Smooth muscle cell (in vitro differentiated cells): ENCODE measurements at regions not wholly inside any gene's neighbourhood (a gene's known extent, or its start where the extent isn't known, plus 50 kb on each side); places are given as distances from the start of the nearest gene placed in this dataset.
A peak's percentile ranks its signal among the peaks of the same experiment; 100 is the strongest.

Source experiments
- DNase-seq: peaks from one replicate; lab custom pipeline; 2025; ENCODE audit not compliant: unreplicated experiment; lab: John Stamatoyannopoulos, UW
- H2AFZ ChIP-seq: fragments of 200-600 bp; sonication (generic); 2 replicates; pipeline ENCODE4 v1.6.0; 2016; ENCODE audit warnings: antibody characterized with exemption, low read depth, mild to moderate bottlenecking
- H3F3A ChIP-seq: fragments of 200-600 bp; sonication (generic); 2 replicates; pipeline ENCODE4 v1.6.0; 2017; ENCODE audit warnings: antibody characterized with exemption, low read depth
- H3K27ac ChIP-seq: fragments of 200-600 bp; sonication (generic); 2 replicates; pipeline ENCODE4 v1.5.1; 2016; ENCODE audit warnings: low read depth, mild to moderate bottlenecking
- H3K27me3 ChIP-seq: fragments of 200-600 bp; sonication (generic); 2 replicates; pipeline ENCODE4 v1.6.1; 2016; ENCODE audit warnings: low read depth, mild to moderate bottlenecking
- H3K36me3 ChIP-seq: fragments of 200-600 bp; sonication (generic); 2 replicates; pipeline ENCODE4 v1.5.1; 2016; ENCODE audit warnings: low read depth
- H3K4me1 ChIP-seq: fragments of 200-600 bp; sonication (generic); 2 replicates; pipeline ENCODE4 v1.5.1; 2016; ENCODE audit warnings: low read depth
- H3K4me2 ChIP-seq: fragments of 200-600 bp; sonication (generic); 2 replicates; pipeline ENCODE4 v1.6.0; 2016; ENCODE audit warnings: mild to moderate bottlenecking
- H3K4me3 ChIP-seq: fragments of 200-600 bp; sonication (generic); 2 replicates; pipeline ENCODE4 v1.5.1; 2016; ENCODE audit warnings: mild to moderate bottlenecking
- H3K79me2 ChIP-seq: fragments of 200-600 bp; sonication (generic); 2 replicates; pipeline ENCODE4 v1.6.0; 2016; ENCODE audit warnings: low read depth, mild to moderate bottlenecking
- H3K9ac ChIP-seq: fragments of 200-600 bp; sonication (generic); 2 replicates; pipeline ENCODE4 v1.6.0; 2016; ENCODE audit warnings: low read depth
- H3K9me3 ChIP-seq: fragments of 200-600 bp; sonication (generic); replicated peaks from 2 replicates; pipeline ENCODE4 v1.5.1; 2016; ENCODE audit warnings: low read depth
- H4K20me1 ChIP-seq: fragments of 200-600 bp; sonication (generic); 2 replicates; pipeline ENCODE4 v1.6.0; 2016; ENCODE audit warnings: low read depth
- WGBS: methylation state at CpG from one replicate; pipeline ENCODE4 v1.1.7; 2016; ENCODE audit warnings: low lambda C conversion rate; 5-methylcytosine and 5-hydroxymethylcytosine counted together
- TF ChIP-seq, protein P1 (sequence below): fragments of 200-600 bp; sonication (generic); IDR thresholded peaks from 2 replicates; pipeline ENCODE4 v1.5.1; 2017; ENCODE audit warnings: borderline replicate concordance, mild to moderate bottlenecking, antibody characterized with exemption; ENCODE audit not compliant: insufficient read depth, poor library complexity, severe bottlenecking

DNA sequence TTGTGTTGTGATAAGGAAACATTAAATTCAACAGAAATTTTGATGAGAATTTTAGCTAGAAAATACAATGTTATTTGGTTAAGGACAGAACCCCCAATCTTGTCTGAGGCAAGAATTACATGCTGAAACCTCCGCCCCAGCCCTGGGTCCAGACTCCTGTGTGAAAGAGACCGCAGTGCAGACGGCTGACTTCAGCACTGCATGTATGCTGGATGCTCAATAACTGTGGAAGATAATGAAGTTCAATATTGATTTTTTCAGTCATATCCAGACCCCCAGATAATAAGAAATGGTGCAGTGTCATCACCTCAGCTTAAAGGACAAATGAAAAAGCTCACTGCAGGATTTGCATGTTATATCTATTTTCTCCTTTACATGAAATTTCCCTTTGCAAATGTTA is 188.3 kb upstream of the CNTN4 start:
- H3K4me1 ChIP-seq = no peaks in the 10 kb centered on the region
- no peak overlapping the region for H2AFZ ChIP-seq
- WGBS = 97% methylated on average over 3 of the region's 3 CpGs
- TF ChIP-seq, protein P1, sequence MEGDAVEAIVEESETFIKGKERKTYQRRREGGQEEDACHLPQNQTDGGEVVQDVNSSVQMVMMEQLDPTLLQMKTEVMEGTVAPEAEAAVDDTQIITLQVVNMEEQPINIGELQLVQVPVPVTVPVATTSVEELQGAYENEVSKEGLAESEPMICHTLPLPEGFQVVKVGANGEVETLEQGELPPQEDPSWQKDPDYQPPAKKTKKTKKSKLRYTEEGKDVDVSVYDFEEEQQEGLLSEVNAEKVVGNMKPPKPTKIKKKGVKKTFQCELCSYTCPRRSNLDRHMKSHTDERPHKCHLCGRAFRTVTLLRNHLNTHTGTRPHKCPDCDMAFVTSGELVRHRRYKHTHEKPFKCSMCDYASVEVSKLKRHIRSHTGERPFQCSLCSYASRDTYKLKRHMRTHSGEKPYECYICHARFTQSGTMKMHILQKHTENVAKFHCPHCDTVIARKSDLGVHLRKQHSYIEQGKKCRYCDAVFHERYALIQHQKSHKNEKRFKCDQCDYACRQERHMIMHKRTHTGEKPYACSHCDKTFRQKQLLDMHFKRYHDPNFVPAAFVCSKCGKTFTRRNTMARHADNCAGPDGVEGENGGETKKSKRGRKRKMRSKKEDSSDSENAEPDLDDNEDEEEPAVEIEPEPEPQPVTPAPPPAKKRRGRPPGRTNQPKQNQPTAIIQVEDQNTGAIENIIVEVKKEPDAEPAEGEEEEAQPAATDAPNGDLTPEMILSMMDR = no peak
- H3K27me3 ChIP-seq = peaks cover 4% of the 10 kb centered on the region
- no peaks in the 10 kb centered on the region for H3F3A ChIP-seq
- H3K79me2 ChIP-seq = no peaks in the 10 kb centered on the region
- no peaks in the 10 kb centered on the region for H3K9me3 ChIP-seq
- H3K4me2 ChIP-seq = no peak overlapping the region
- no peak for DNase-seq
- H4K20me1 ChIP-seq = no peaks in the 10 kb centered on the region
- no peak overlapping the region for H3K9ac ChIP-seq
- no peak overlapping the region for H3K4me3 ChIP-seq
- H3K36me3 ChIP-seq = no peaks in the 10 kb centered on the region
- H3K27ac ChIP-seq = no peak overlapping the region

DNA sequence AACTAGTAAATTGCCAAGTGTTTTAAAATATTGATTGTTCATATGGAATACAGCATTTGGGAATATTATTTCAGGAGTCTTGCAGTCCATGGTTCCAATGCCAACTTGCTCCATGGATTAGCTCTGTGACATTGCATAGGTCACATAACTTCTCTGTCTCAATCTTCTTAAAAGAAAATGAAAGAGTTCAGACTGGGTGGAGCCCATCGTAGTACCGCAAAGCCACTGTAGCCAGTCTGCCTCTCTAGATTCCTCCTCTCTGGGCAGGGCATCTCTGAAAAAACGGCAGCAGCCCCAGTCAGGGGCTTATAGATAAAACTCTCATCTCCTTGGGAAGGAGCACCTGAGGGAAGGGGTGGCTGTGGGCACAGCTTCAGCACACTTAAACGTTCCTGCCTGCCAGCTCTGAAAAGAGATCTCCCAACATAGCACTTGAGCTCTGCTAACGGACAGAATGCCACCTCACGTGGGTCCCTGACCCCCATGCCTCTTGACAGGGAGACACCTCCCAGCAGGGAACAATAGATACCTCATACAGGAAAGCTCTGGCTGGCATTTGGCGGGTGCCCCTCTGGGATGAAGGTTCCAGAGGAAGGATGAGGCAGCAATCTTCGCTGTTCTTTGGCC is 168.8 kb upstream of the CNTN4 start:
- Histone ChIP-seq H3F3A (no peaks in the 10 kb centered on the region), H4K20me1 (no peaks in the 10 kb centered on the region), H2AFZ (no peak overlapping the region), H3K36me3 (no peaks in the 10 kb centered on the region), H3K27ac (no peak overlapping the region), H3K4me2 (no peak overlapping the region), H3K9ac (no peak overlapping the region), H3K9me3 (no peaks in the 10 kb centered on the region), H3K27me3 (no peaks in the 10 kb centered on the region), H3K4me3 (no peak overlapping the region), H3K4me1 (no peaks in the 10 kb centered on the region), H3K79me2 (no peaks in the 10 kb centered on the region)
- DNase-seq = no peak
- 83% methylated on average over 8 of the region's 8 CpGs for WGBS
- TF ChIP-seq, protein P1 = no peak

DNA sequence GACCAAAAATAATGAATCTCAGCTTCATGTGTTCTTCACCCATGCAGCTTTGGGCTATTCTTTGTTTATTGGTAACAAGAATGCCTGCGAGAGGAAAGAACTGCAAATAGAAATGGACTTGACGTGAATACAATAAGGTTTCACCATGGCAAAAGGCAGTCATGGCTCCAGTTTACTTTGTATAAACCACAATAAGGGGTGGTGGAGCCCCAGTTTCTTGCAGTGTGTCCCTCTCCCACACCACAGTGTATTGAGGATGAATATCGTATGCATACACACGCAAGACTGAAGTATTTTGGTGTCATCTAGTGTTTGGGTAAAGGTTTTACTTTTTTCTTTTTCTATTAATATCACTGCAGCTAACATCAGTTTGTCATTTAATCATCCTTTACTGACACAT is 159.7 kb upstream of the CNTN4 start:
- no peak overlapping the region for H2AFZ ChIP-seq
- DNase-seq = no peak
- TF ChIP-seq, protein P1 = no peak
- H3K27me3 ChIP-seq = no peaks in the 10 kb centered on the region
- no peaks in the 10 kb centered on the region for H3K36me3 ChIP-seq
- no peaks in the 10 kb centered on the region for H3F3A ChIP-seq
- no peak overlapping the region for H3K4me2 ChIP-seq
- WGBS = 90% methylated on average over 4 of the region's 4 CpGs
- no peak overlapping the region for H3K27ac ChIP-seq
- H3K4me3 ChIP-seq = no peak overlapping the region
- H3K79me2 ChIP-seq = no peaks in the 10 kb centered on the region
- no peaks in the 10 kb centered on the region for H3K9me3 ChIP-seq
- H3K4me1 ChIP-seq = no peaks in the 10 kb centered on the region
- H4K20me1 ChIP-seq = no peaks in the 10 kb centered on the region
- H3K9ac ChIP-seq = no peak overlapping the region

DNA sequence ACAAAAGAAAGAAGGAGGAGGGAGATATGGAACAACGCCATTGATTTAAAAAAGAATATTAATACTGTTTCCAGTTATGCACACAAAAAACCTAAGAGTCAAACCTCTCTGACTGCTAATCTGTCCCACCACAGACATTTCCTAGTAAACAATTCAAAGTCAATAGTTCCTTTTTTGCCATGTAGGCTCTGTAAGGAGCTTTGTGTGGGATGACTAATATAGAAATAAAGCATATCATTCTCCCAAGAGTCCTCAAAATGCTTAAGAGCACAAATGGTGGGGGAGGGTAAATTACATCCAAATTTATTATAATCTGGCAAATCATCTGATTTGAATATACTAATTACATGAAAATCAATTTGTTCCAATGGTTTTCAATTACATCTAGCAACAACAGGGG is 155.9 kb upstream of the CNTN4 start:
- H3K9me3 ChIP-seq = no peaks in the 10 kb centered on the region
- TF ChIP-seq, protein P1 = no peak
- no peaks in the 10 kb centered on the region for H3K4me1 ChIP-seq
- no peaks in the 10 kb centered on the region for H3K79me2 ChIP-seq
- no peak overlapping the region for H3K27ac ChIP-seq
- peak overlapping the region; percentile 42 for H3K4me2 ChIP-seq
- no peak overlapping the region for H3K9ac ChIP-seq
- DNase-seq = no peak
- no peaks in the 10 kb centered on the region for H4K20me1 ChIP-seq
- no peaks in the 10 kb centered on the region for H3K27me3 ChIP-seq
- H3F3A ChIP-seq = no peaks in the 10 kb centered on the region
- no peaks in the 10 kb centered on the region for H3K36me3 ChIP-seq
- H2AFZ ChIP-seq = no peak overlapping the region
- no peak overlapping the region for H3K4me3 ChIP-seq
- 83% methylated on average over 1 of the region's 1 CpG for WGBS
